ENCODE measurements at regions not wholly inside any gene's neighbourhood (a gene's known extent, or its start where the extent isn't known, plus 50 kb on each side); places are given as distances from the start of the nearest gene placed in this dataset.

GRCh38 chr17:70230850-70231640 is 61.7 kb downstream of the KCNJ2 start:
- DNase-seq (ENCODE audit: low spot score in 2 of 2) (no peak), FAIRE-seq (no peak)

GRCh38 chr17:70232466-70232865 is 63.1 kb downstream of the KCNJ2 start:
- FAIRE-seq (no peak), DNase-seq (ENCODE audit: low spot score in 2 of 2) (no peak)

- DNase-seq (ENCODE audit: low spot score in 2 of 2) (no peak), FAIRE-seq (no peak)
Observed at GRCh38 chr17:70235252-70235651, 65.9 kb downstream of the KCNJ2 start.

GRCh38 chr17:70238228-70238627 is 68.9 kb downstream of the KCNJ2 start:
- FAIRE-seq, result no peak
- no peak for DNase-seq (ENCODE audit: low spot score in 2 of 2)

- FAIRE-seq (no peak), DNase-seq (ENCODE audit: low spot score in 2 of 2) (no peak)
Observed at GRCh38 chr17:70238646-70239045, 69.3 kb downstream of the KCNJ2 start.

- DNase-seq (ENCODE audit: low spot score in 2 of 2), result no peak
- FAIRE-seq, result no peak
Observed at GRCh38 chr17:70239391-70239826, 70.1 kb downstream of the KCNJ2 start.

- FAIRE-seq, result no peak
- DNase-seq (ENCODE audit: low spot score in 2 of 2), result no peak
Observed at GRCh38 chr17:70241071-70241470, 71.7 kb downstream of the KCNJ2 start.

GRCh38 chr17:70242781-70243437 is 73.6 kb downstream of the KCNJ2 start:
- DNase-seq (ENCODE audit: low spot score in 2 of 2) (no peak), FAIRE-seq (no peak)

- no peak for DNase-seq (ENCODE audit: low spot score in 2 of 2)
- FAIRE-seq, result no peak
Observed at GRCh38 chr17:70251706-70252105, 82.4 kb downstream of the KCNJ2 start.

- FAIRE-seq (no peak), DNase-seq (ENCODE audit: low spot score in 2 of 2) (no peak)
Observed at GRCh38 chr17:70254735-70255460, 85.6 kb downstream of the KCNJ2 start.

- DNase-seq (ENCODE audit: low spot score in 2 of 2) (no peak), FAIRE-seq (no peak)
Observed at GRCh38 chr17:70256751-70257150, 87.4 kb downstream of the KCNJ2 start.

- DNase-seq (ENCODE audit: low spot score in 2 of 2), result no peak
- no peak for FAIRE-seq
Observed at GRCh38 chr17:70258465-70258864, 89.1 kb downstream of the KCNJ2 start.

GRCh38 chr17:70259400-70259799 is 90.1 kb downstream of the KCNJ2 start:
- DNase-seq (ENCODE audit: low spot score in 2 of 2) (no peak), FAIRE-seq (no peak)

GRCh38 chr17:70261170-70261569 is 91.8 kb downstream of the KCNJ2 start:
- FAIRE-seq (no peak), DNase-seq (ENCODE audit: low spot score in 2 of 2) (peak in 1 of 2 donors; percentile 6)

GRCh38 chr17:70265471-70265870 is 96.1 kb downstream of the KCNJ2 start:
- FAIRE-seq (no peak), DNase-seq (ENCODE audit: low spot score in 2 of 2) (no peak)

GRCh38 chr17:70266394-70266793 is 97.1 kb downstream of the KCNJ2 start:
- no peak for FAIRE-seq
- no peak for DNase-seq (ENCODE audit: low spot score in 2 of 2)

GRCh38 chr17:70268383-70268782 is 99.1 kb downstream of the KCNJ2 start:
- DNase-seq (ENCODE audit: low spot score in 2 of 2), result no peak
- no peak for FAIRE-seq

GRCh38 chr17:70270554-70270953 is 101.2 kb downstream of the KCNJ2 start:
- FAIRE-seq, result no peak
- no peak for DNase-seq (ENCODE audit: low spot score in 2 of 2)

- no peak for FAIRE-seq
- no peak for DNase-seq (ENCODE audit: low spot score in 2 of 2)
Observed at GRCh38 chr17:70271200-70271599, 101.9 kb downstream of the KCNJ2 start.

- FAIRE-seq (no peak), DNase-seq (ENCODE audit: low spot score in 2 of 2) (no peak)
Observed at GRCh38 chr17:70271672-70272071, 102.3 kb downstream of the KCNJ2 start.

GRCh38 chr17:70274255-70274654 is 104.9 kb downstream of the KCNJ2 start:
- DNase-seq (ENCODE audit: low spot score in 2 of 2) (no peak), FAIRE-seq (no peak)

All from frontal cortex (tissue), 3 donors.